KMS-11 (cell line): ENCODE measurements at regions not wholly inside any gene's neighbourhood (a gene's known extent, or its start where the extent isn't known, plus 50 kb on each side); places are given as distances from the start of the nearest gene placed in this dataset.

Experiments
- H2AFZ ChIP-seq: fragments of 200-600 bp; sonication (generic); 2 replicates; pipeline ENCODE4 v1.6.1; 2016; ENCODE audit warnings: antibody characterized with exemption, mixed run types, low read depth
- H3K27ac ChIP-seq: fragments of 200-600 bp; sonication (generic); 2 replicates; pipeline ENCODE4 v1.6.1; 2016; ENCODE audit warnings: mild to moderate bottlenecking, mixed run types
- H3K27me3 ChIP-seq: fragments of 200-600 bp; sonication (generic); 2 replicates; pipeline ENCODE4 v1.6.1; 2017; ENCODE audit warnings: mild to moderate bottlenecking, low read depth, mixed run types, moderate library complexity; ENCODE audit not compliant: insufficient read depth
- H3K36me3 ChIP-seq: fragments of 200-600 bp; sonication (generic); 2 replicates; pipeline ENCODE4 v1.6.1; 2017; ENCODE audit warnings: mild to moderate bottlenecking, mixed run types; ENCODE audit not compliant: insufficient read depth
- H3K4me1 ChIP-seq: fragments of 200-600 bp; sonication (generic); 2 replicates; pipeline ENCODE4 v1.6.1; 2016; ENCODE audit warnings: mild to moderate bottlenecking, low read depth, mixed run types; ENCODE audit not compliant: poor library complexity, severe bottlenecking
- H3K4me2 ChIP-seq: fragments of 200-600 bp; sonication (generic); 2 replicates; pipeline ENCODE4 v1.7.0; 2016; ENCODE audit warnings: mild to moderate bottlenecking, mixed run types
- H3K4me3 ChIP-seq: fragments of 200-600 bp; sonication (generic); IDR thresholded peaks from 2 replicates; pipeline ENCODE4 v1.6.1; 2017; ENCODE audit warnings: low read depth, low read length, mixed read lengths; ENCODE audit not compliant: insufficient read depth
- H3K79me2 ChIP-seq: fragments of 200-600 bp; sonication (generic); 2 replicates; pipeline ENCODE4 v1.6.1; 2016; ENCODE audit warnings: low read depth, mixed run types; ENCODE audit not compliant: insufficient read depth
- H3K9ac ChIP-seq: fragments of 200-600 bp; sonication (generic); 2 replicates; pipeline ENCODE4 v1.6.1; 2016; ENCODE audit warnings: mild to moderate bottlenecking, mixed run types
- H4K20me1 ChIP-seq: fragments of 200-600 bp; sonication (generic); 2 replicates; pipeline ENCODE4 v1.6.1; 2016; ENCODE audit warnings: mild to moderate bottlenecking, mixed run types; ENCODE audit not compliant: insufficient read depth
- TF ChIP-seq, protein P1 (sequence below): fragments of 200-600 bp; sonication (generic); conservative IDR thresholded peaks from 2 replicates; pipeline ENCODE4 v1.6.1; 2017; ENCODE audit warnings: low read depth, mild to moderate bottlenecking, antibody characterized with exemption, low read length, moderate library complexity, mixed read lengths

DNA sequence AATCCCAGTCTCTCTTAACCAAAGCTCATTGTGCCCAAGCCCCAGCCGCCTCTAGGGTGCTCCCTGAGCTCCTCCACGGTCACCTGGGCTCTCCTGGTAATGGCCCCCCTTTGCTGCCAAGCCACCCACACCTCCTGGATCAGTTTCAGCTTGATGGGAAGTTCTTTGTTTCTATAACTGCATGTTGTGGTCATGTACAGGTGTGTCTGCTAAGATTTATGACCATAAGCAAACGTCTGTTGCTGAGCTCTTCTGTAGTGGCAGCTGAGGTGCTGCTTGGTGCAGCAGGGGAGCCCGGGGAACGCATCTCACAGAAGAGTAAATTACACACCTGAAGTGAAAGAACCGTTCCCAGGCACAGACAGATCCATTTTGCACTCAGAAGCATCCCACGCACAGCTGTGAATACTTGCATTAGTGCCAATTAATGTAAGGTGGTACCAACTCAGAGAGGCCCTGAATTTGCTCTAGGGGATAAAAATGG is 194.6 kb upstream of the ARID1B start:
- Histone ChIP-seq H3K27me3 (no peaks in the 10 kb centered on the region), H3K4me2 (no peak overlapping the region; the same call in 1 of the 2 replicates), H3K27ac (no peak overlapping the region), H3K4me1 (peaks cover 20% of the 10 kb centered on the region), H3K4me3 (no peak overlapping the region), H3K36me3 (no peaks in the 10 kb centered on the region), H2AFZ (no peak overlapping the region), H3K79me2 (no peaks in the 10 kb centered on the region), H3K9ac (no peak overlapping the region), H4K20me1 (no peaks in the 10 kb centered on the region)
- TF ChIP-seq, protein P1, sequence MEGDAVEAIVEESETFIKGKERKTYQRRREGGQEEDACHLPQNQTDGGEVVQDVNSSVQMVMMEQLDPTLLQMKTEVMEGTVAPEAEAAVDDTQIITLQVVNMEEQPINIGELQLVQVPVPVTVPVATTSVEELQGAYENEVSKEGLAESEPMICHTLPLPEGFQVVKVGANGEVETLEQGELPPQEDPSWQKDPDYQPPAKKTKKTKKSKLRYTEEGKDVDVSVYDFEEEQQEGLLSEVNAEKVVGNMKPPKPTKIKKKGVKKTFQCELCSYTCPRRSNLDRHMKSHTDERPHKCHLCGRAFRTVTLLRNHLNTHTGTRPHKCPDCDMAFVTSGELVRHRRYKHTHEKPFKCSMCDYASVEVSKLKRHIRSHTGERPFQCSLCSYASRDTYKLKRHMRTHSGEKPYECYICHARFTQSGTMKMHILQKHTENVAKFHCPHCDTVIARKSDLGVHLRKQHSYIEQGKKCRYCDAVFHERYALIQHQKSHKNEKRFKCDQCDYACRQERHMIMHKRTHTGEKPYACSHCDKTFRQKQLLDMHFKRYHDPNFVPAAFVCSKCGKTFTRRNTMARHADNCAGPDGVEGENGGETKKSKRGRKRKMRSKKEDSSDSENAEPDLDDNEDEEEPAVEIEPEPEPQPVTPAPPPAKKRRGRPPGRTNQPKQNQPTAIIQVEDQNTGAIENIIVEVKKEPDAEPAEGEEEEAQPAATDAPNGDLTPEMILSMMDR = no peak

DNA sequence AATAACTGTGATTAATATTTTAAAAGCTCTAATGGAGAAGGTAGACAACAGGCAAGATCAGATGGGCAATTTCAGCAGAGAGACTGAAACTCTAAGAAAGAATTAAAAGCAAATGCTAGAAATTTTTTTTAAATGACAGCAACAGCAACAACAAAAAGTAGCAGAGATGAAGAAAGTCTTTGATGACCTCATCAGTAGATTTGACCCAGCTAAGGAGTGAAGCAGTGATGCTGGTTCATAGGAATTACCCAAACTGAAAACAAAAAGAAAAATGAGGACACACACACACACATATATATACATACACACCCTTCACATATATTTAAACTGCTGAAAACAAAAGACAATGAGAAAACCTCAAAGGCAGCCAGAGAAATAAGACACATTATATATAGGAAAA is 197.6 kb upstream of the ARID1B start:
- H3K9ac ChIP-seq = no peak overlapping the region
- no peak overlapping the region for H2AFZ ChIP-seq
- TF ChIP-seq, protein P1 = no peak
- no peaks in the 10 kb centered on the region for H3K27me3 ChIP-seq
- no peak overlapping the region for H3K4me2 ChIP-seq
- no peak overlapping the region for H3K4me3 ChIP-seq
- H3K27ac ChIP-seq = no peak overlapping the region
- no peaks in the 10 kb centered on the region for H4K20me1 ChIP-seq
- H3K4me1 ChIP-seq = peaks cover 11% of the 10 kb centered on the region
- no peaks in the 10 kb centered on the region for H3K79me2 ChIP-seq
- no peaks in the 10 kb centered on the region for H3K36me3 ChIP-seq

DNA sequence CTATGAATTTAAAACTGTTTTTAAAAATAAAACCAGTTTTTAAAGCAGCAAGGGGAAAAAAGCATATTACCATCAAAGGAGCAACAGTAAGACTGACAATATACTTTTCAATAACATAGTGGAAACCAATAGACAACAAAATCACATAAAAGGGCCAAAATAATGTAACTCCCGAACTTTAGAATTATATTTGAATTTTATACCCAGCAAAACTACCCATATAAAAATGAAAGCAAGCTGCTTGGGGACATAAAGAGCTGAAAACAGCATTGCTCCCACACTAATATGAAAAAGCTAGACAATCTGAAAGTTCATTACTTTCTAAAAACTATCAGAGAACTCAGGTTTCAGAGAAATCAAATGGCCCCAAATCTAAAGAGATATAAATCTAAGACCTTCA is 199.4 kb upstream of the ARID1B start:
- Histone ChIP-seq H3K36me3 (no peaks in the 10 kb centered on the region), H3K4me1 (peaks cover 7% of the 10 kb centered on the region), H3K79me2 (no peaks in the 10 kb centered on the region), H4K20me1 (no peaks in the 10 kb centered on the region), H3K4me3 (no peak overlapping the region), H2AFZ (no peak overlapping the region), H3K9ac (no peak overlapping the region), H3K4me2 (no peak overlapping the region), H3K27ac (no peak overlapping the region), H3K27me3 (no peaks in the 10 kb centered on the region)
- TF ChIP-seq, protein P1 = no peak

DNA sequence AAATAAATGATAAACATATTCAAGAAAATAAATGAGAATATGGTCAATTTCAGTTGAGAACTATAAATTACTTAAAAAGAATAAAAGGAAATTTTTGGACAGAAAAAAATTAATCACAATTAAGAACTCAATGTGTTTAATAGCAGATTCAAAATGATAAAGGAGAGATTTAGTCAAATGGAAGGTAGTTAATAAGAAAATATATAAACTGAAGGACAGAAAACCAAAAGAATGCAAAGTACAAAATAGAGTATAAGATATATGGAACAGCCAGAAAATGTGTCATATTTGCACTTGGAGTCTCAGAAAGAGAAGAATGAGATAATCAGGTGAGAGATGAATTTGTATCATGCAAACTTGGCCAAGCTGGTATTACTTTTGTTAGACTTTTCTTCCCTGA is 201.8 kb upstream of the ARID1B start:
- H3K79me2 ChIP-seq = no peaks in the 10 kb centered on the region
- H3K27ac ChIP-seq = no peak overlapping the region
- H3K36me3 ChIP-seq = no peaks in the 10 kb centered on the region
- TF ChIP-seq, protein P1 = no peak
- no peak overlapping the region for H3K4me2 ChIP-seq
- H3K4me1 ChIP-seq = no peaks in the 10 kb centered on the region
- no peak overlapping the region for H3K9ac ChIP-seq
- H3K4me3 ChIP-seq = no peak overlapping the region
- no peaks in the 10 kb centered on the region for H3K27me3 ChIP-seq
- H2AFZ ChIP-seq = no peak overlapping the region
- H4K20me1 ChIP-seq = no peaks in the 10 kb centered on the region

DNA sequence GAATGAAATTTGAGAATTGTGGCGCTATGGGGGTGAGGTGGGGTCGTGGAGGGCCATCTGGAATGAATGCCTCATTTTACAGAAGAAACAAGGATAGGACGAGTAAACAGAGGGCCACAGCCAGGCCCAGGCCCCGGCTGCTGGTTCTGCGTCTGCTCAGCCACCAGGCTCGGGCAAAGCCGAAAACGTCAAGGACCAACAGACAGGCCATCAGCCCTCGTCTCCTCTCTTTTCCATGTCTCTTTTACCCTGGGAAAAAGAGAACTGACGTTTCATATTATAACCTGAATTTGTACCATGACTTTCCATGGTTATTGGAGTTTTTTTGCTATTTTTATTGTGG is 212.4 kb upstream of the ARID1B start:
- no peak overlapping the region for H3K9ac ChIP-seq
- H3K4me1 ChIP-seq = no peaks in the 10 kb centered on the region
- H3K79me2 ChIP-seq = no peaks in the 10 kb centered on the region
- TF ChIP-seq, protein P1 = no peak
- H3K36me3 ChIP-seq = no peaks in the 10 kb centered on the region
- no peaks in the 10 kb centered on the region for H3K27me3 ChIP-seq
- no peak overlapping the region for H3K27ac ChIP-seq
- H3K4me3 ChIP-seq = no peak overlapping the region
- H4K20me1 ChIP-seq = no peaks in the 10 kb centered on the region
- H2AFZ ChIP-seq = no peak overlapping the region
- no peak overlapping the region for H3K4me2 ChIP-seq
